Neural progenitor cell (in vitro differentiated cells): ENCODE measurements at regions not wholly inside any gene's neighbourhood (a gene's known extent, or its start where the extent isn't known, plus 50 kb on each side); places are given as distances from the start of the nearest gene placed in this dataset.

Experiments
- CTCF ChIP-seq: fragments of 200-600 bp; sonication (generic); IDR thresholded peaks from 2 replicates; pipeline ENCODE4 v1.5.1; 2017; ENCODE audit warnings: antibody characterized with exemption, mild to moderate bottlenecking
- EZH2 ChIP-seq: fragments of 200-600 bp; sonication (generic); IDR thresholded peaks from 2 replicates; pipeline ENCODE4 v1.6.1; 2017; ENCODE audit warnings: antibody characterized with exemption, mild to moderate bottlenecking, moderate library complexity

- TF ChIP-seq CTCF = no peak
- no peak for TF ChIP-seq EZH2
These were observed 363.1 kb upstream of the PTCHD4 start for GRCh38 chr6:48474136-48474535.
